ENCODE measurements at regions not wholly inside any gene's neighbourhood (a gene's known extent, or its start where the extent isn't known, plus 50 kb on each side); places are given as distances from the start of the nearest gene placed in this dataset.

DNA sequence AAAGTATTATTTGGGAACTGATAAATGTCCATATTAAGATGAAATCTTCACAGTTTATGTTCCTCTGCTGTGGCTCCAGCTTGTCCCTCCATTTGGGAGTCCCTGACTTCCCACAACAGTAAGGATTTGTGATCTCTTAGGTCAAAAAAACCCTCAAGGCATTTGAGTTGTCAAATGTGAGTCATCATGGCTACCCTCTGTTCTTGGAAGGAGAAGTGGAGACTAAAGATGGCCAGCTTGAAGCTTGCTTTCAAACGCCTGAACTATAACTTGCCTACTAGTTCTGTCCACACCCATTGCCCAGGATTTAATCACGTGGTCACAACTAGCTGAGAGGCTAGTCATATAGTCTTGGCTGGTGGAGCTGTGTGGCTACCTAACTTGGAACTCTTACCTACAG is 107.8 kb downstream of the CCNG2 start:
- TF ChIP-seq, protein P1, sequence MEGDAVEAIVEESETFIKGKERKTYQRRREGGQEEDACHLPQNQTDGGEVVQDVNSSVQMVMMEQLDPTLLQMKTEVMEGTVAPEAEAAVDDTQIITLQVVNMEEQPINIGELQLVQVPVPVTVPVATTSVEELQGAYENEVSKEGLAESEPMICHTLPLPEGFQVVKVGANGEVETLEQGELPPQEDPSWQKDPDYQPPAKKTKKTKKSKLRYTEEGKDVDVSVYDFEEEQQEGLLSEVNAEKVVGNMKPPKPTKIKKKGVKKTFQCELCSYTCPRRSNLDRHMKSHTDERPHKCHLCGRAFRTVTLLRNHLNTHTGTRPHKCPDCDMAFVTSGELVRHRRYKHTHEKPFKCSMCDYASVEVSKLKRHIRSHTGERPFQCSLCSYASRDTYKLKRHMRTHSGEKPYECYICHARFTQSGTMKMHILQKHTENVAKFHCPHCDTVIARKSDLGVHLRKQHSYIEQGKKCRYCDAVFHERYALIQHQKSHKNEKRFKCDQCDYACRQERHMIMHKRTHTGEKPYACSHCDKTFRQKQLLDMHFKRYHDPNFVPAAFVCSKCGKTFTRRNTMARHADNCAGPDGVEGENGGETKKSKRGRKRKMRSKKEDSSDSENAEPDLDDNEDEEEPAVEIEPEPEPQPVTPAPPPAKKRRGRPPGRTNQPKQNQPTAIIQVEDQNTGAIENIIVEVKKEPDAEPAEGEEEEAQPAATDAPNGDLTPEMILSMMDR (IDR thresholded peaks at IDR 0.05 in 8 of 11, conservative IDR thresholded peaks at IDR 0.05 in 3 of 11) = no peak
- no peak for TF ChIP-seq POLR2A (IDR thresholded peaks at IDR 0.05)

All from spleen (tissue), 7 donors.